Karpas-422 (cell line): ENCODE measurements at regions not wholly inside any gene's neighbourhood (a gene's known extent, or its start where the extent isn't known, plus 50 kb on each side); places are given as distances from the start of the nearest gene placed in this dataset.

ENCODE experiments used
- DNase-seq: peaks from one replicate; pipeline ENCODE4 v3.0.0-alpha.2; 2015
- H2AFZ ChIP-seq: fragments of 200-600 bp; sonication (generic); 2 replicates; pipeline ENCODE4 v1.6.1; 2014; ENCODE audit warnings: antibody characterized with exemption, low read length, mixed read lengths
- H3K27ac ChIP-seq: fragments of 200-600 bp; sonication (generic); 2 replicates; pipeline ENCODE4 v1.5.1; 2014; ENCODE audit warnings: mild to moderate bottlenecking, low read length, moderate library complexity
- H3K27me3 ChIP-seq: fragments of 200-600 bp; sonication (generic); 2 replicates; pipeline ENCODE4 v1.6.1; 2014; ENCODE audit warnings: low read length, mixed read lengths
- H3K36me3 ChIP-seq: fragments of 200-600 bp; sonication (generic); 2 replicates; pipeline ENCODE4 v1.6.1; 2014; ENCODE audit warnings: low read length, mixed read lengths; ENCODE audit not compliant: insufficient read depth
- H3K4me1 ChIP-seq: fragments of 200-600 bp; sonication (generic); 2 replicates; pipeline ENCODE4 v1.6.1; 2014; ENCODE audit warnings: mild to moderate bottlenecking, low read length, mixed read lengths
- H3K4me2 ChIP-seq: fragments of 200-600 bp; sonication (generic); 2 replicates; pipeline ENCODE4 v1.6.1; 2014; ENCODE audit warnings: low read length, low read depth, mild to moderate bottlenecking; ENCODE audit not compliant: poor library complexity, severe bottlenecking
- H3K4me3 ChIP-seq: fragments of 200-600 bp; sonication (generic); 2 replicates; pipeline ENCODE4 v1.5.1; 2014; ENCODE audit warnings: mild to moderate bottlenecking, antibody characterized with exemption, low read length, mixed read lengths
- H3K79me2 ChIP-seq: fragments of 200-600 bp; sonication (generic); 2 replicates; pipeline ENCODE4 v1.6.1; 2014; ENCODE audit warnings: mild to moderate bottlenecking, low read length, mixed read lengths
- H3K9ac ChIP-seq: fragments of 200-600 bp; sonication (generic); 2 replicates; pipeline ENCODE4 v1.6.0; 2014; ENCODE audit warnings: low read length
- H3K9me2 ChIP-seq: fragments of 200-600 bp; sonication (generic), shearing (Covaris generic); replicated peaks from 2 replicates; pipeline ENCODE4 v1.6.0; 2014; ENCODE audit warnings: mild to moderate bottlenecking, low read length, moderate library complexity; ENCODE audit not compliant: insufficient read depth
- H3K9me3 ChIP-seq: fragments of 300-700, 200-600 bp; sonication (generic); 2 replicates; pipeline ENCODE4 v1.6.1; 2014; ENCODE audit warnings: low read length, mixed read lengths
- H4K20me1 ChIP-seq: fragments of 200-600 bp; sonication (generic); 2 replicates; pipeline ENCODE4 v1.6.1; 2014; ENCODE audit warnings: mild to moderate bottlenecking, antibody characterized with exemption, low read length, low read depth; ENCODE audit not compliant: insufficient read depth

DNA sequence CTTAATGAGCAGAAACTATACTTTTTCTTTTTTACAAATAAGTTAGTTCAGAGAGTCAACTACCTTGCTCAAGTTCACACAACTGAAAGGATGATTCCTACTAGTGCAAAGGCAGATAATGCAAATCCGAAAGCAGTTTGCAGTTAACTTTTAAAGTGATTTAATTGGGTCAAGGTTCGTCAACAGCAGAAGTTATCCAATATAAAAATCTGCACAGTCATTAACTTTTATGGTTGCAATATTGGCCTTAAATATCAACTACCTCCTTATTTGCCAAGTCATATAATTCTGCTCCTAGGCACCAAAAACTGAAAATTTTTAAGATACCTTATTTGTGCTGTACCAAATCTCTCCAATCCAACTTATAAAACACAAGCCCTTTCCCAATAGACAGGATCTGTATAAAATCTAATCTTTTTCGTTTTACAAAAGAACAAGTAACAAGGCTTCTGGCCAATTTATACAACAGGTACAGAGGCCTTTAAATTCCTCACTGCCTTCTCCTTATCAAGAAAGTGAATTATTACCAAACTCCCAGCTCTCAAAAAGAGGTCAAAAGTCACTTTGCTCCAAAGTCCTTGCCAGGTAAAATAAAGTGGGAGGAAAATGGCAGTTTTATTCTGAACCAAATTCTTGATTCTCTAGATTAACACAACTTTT lies 416.6 kb upstream of the NECTIN3 start:
- Histone ChIP-seq H3K36me3 (no peaks in the 10 kb centered on the region), H3K4me3 (no peak overlapping the region), H3K9me2 (no peaks in the 10 kb centered on the region), H3K27me3 (no peaks in the 10 kb centered on the region), H3K4me2 (no peak overlapping the region), H3K9ac (no peak overlapping the region), H3K79me2 (no peaks in the 10 kb centered on the region), H4K20me1 (no peaks in the 10 kb centered on the region), H3K9me3 (peaks cover 13% of the 10 kb centered on the region), H3K27ac (no peak overlapping the region), H2AFZ (no peak overlapping the region), H3K4me1 (no peaks in the 10 kb centered on the region)
- DNase-seq = no peak

DNA sequence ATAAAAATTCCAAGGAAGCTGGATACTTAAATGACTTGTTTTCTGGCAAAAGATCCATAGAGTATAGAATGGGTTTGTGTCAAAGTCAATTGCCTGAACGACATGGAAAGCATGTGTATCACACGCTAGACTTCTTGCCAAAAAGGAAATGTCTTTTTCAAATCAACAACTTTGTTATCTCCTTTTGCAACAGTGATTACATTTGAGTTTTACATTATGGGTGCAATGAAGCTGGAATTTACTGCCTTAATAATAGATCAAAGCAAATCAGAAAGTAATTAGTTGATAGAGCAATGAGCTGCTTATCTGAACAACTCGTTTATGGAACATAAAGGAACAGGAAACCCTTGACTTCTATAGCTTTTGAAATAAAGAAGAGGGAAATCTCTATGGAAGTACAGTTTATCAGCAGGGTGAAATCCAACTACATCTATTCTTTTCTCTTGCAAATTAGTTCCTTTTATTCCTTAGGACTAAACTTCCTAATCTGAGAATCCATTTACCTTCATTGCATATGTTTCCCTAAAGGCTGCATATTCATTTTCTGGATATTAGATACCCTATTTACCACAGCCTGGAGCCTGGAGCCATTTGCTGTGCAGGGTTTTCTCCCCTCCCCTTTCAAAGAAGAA lies 415.1 kb upstream of the NECTIN3 start:
- no peaks in the 10 kb centered on the region for H3K79me2 ChIP-seq
- H3K9me2 ChIP-seq = no peaks in the 10 kb centered on the region
- no peak overlapping the region for H3K9ac ChIP-seq
- H3K4me1 ChIP-seq = no peaks in the 10 kb centered on the region
- H2AFZ ChIP-seq = no peak overlapping the region
- no peak overlapping the region for H3K27ac ChIP-seq
- no peak for DNase-seq
- H3K4me3 ChIP-seq = no peak overlapping the region
- H3K36me3 ChIP-seq = no peaks in the 10 kb centered on the region
- no peaks in the 10 kb centered on the region for H4K20me1 ChIP-seq
- H3K9me3 ChIP-seq = peaks cover 16% of the 10 kb centered on the region
- no peak overlapping the region for H3K4me2 ChIP-seq
- no peaks in the 10 kb centered on the region for H3K27me3 ChIP-seq

DNA sequence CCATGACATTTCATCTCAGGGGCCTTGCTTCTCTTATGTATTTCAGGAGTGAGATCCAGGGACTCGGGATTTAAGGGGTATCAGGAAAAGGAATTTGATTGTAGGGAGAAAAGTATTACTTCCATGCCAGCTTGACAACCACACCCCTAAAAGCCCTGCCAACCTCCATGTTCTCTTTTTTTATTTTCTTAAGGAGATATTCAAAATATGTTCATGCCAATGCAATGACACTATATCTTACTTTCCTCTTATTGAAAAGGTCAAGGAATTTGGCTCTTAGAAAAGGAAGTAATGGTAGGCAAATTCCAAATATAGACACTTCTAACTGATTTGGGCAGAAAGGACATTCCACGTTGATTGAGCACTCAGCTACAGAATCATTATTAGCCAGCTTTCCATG lies 407.5 kb upstream of the NECTIN3 start:
- H3K27me3 ChIP-seq = no peaks in the 10 kb centered on the region
- H3K9ac ChIP-seq = no peak overlapping the region
- H3K9me3 ChIP-seq = peaks cover 17% of the 10 kb centered on the region
- no peak overlapping the region for H3K4me2 ChIP-seq
- no peaks in the 10 kb centered on the region for H4K20me1 ChIP-seq
- no peaks in the 10 kb centered on the region for H3K9me2 ChIP-seq
- H2AFZ ChIP-seq = no peak overlapping the region
- no peak overlapping the region for H3K4me3 ChIP-seq
- no peaks in the 10 kb centered on the region for H3K79me2 ChIP-seq
- no peaks in the 10 kb centered on the region for H3K36me3 ChIP-seq
- no peak overlapping the region for H3K27ac ChIP-seq
- no peak for DNase-seq
- H3K4me1 ChIP-seq = no peaks in the 10 kb centered on the region

DNA sequence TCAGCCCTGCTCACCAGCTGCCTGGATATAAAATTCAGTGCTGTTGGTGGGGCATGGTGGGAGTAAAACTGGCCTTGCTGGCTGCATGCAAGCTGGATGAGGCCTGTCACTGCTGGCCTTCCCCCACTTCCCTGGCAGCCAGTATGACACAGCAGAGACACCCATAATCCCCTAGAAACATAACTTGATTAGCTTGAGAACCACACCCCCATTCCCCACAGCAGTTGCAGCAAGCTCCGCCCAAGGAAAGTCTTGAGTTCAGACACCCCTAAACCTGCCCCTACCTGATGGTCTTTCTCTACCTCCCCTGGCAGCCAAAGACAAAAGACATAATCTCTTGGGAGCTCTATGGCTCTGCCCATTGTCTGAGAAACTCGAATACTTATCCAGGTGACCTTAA lies 405.1 kb upstream of the NECTIN3 start:
- H4K20me1 ChIP-seq = no peaks in the 10 kb centered on the region
- H3K4me1 ChIP-seq = no peaks in the 10 kb centered on the region
- peaks cover 13% of the 10 kb centered on the region for H3K9me3 ChIP-seq
- no peak overlapping the region for H3K4me3 ChIP-seq
- H3K27me3 ChIP-seq = no peaks in the 10 kb centered on the region
- H3K4me2 ChIP-seq = no peak overlapping the region
- H3K9ac ChIP-seq = no peak overlapping the region
- DNase-seq = no peak
- H3K36me3 ChIP-seq = no peaks in the 10 kb centered on the region
- H3K27ac ChIP-seq = no peak overlapping the region
- no peaks in the 10 kb centered on the region for H3K9me2 ChIP-seq
- no peaks in the 10 kb centered on the region for H3K79me2 ChIP-seq
- H2AFZ ChIP-seq = no peak overlapping the region

DNA sequence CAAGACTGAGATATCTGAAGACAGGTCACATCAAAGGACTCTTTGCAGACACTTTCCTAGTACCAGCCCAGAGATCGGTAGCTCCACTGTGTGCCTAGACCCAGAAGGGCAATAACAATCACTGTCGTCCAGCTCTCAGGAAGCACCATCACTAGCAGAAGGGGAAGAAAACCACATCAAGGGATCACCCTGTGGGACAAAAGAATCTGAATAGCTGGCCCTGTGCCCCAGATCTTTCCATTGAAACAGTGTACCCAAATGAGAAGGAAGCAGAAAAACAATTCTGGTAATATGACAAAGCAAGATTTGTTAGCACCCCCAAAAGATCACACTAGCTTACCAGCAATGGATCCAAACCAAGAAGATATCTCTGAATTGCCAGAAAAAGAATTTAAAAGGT lies 404.4 kb upstream of the NECTIN3 start:
- DNase-seq = no peak
- H3K79me2 ChIP-seq = no peaks in the 10 kb centered on the region
- H3K9me3 ChIP-seq = peaks cover 13% of the 10 kb centered on the region
- H3K9ac ChIP-seq = no peak overlapping the region
- no peaks in the 10 kb centered on the region for H4K20me1 ChIP-seq
- H3K4me1 ChIP-seq = no peaks in the 10 kb centered on the region
- H3K9me2 ChIP-seq = no peaks in the 10 kb centered on the region
- no peak overlapping the region for H3K4me2 ChIP-seq
- H3K36me3 ChIP-seq = no peaks in the 10 kb centered on the region
- no peak overlapping the region for H2AFZ ChIP-seq
- H3K4me3 ChIP-seq = no peak overlapping the region
- H3K27ac ChIP-seq = no peak overlapping the region
- no peaks in the 10 kb centered on the region for H3K27me3 ChIP-seq

DNA sequence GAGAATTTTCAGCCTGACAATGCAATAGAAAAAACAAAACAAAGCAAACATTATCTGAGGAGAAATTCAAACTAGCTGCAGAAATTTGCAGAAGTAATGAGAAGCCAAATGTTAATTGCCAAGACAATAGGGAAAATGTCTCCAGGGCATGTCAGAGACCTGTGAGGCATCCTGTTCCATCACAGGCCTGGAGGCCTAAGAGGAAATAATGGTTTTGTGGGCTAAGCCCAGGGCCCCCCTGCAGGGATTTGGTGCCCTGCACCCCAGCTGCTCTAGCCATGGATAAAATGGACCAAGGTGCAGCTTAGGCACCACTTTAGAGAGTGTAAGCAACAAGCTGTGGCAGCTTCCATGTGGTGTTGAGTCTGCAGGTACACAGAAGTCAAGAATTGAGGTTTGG lies 401.2 kb upstream of the NECTIN3 start:
- Histone ChIP-seq H2AFZ (no peak overlapping the region), H3K9me2 (no peaks in the 10 kb centered on the region), H4K20me1 (no peaks in the 10 kb centered on the region), H3K79me2 (no peaks in the 10 kb centered on the region), H3K27me3 (no peaks in the 10 kb centered on the region), H3K9ac (no peak overlapping the region), H3K9me3 (peaks cover 4% of the 10 kb centered on the region), H3K36me3 (no peaks in the 10 kb centered on the region), H3K4me3 (no peak overlapping the region), H3K4me1 (no peaks in the 10 kb centered on the region), H3K27ac (no peak overlapping the region), H3K4me2 (no peak overlapping the region)
- DNase-seq = no peak

DNA sequence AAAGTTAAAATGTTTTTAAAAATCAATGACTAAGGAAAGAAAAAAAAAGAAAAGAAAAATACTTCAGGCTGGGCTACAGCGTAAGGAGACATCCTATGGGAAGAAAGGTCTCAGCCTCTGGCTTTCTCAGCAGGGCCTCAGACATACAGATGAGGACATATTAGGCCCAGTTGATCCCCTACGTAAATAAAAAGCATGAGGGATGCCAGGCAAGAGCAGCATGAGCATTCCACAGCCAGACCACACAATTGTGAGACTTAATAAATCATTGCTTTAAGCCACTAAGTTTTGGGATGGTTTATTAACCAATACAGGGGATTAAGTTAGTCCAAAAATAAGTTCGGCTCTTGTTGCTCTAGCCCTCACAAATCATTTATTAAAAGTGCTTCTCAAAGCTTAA lies 394.1 kb upstream of the NECTIN3 start:
- H4K20me1 ChIP-seq = no peaks in the 10 kb centered on the region
- H3K27me3 ChIP-seq = no peaks in the 10 kb centered on the region
- no peak overlapping the region for H3K4me2 ChIP-seq
- H3K9me2 ChIP-seq = no peaks in the 10 kb centered on the region
- no peaks in the 10 kb centered on the region for H3K4me1 ChIP-seq
- H3K27ac ChIP-seq = no peak overlapping the region
- no peaks in the 10 kb centered on the region for H3K79me2 ChIP-seq
- no peak overlapping the region for H3K4me3 ChIP-seq
- H3K36me3 ChIP-seq = no peaks in the 10 kb centered on the region
- no peak for DNase-seq
- no peaks in the 10 kb centered on the region; the same call in 1 of the 2 replicates for H3K9me3 ChIP-seq
- no peak overlapping the region for H2AFZ ChIP-seq
- H3K9ac ChIP-seq = no peak overlapping the region

DNA sequence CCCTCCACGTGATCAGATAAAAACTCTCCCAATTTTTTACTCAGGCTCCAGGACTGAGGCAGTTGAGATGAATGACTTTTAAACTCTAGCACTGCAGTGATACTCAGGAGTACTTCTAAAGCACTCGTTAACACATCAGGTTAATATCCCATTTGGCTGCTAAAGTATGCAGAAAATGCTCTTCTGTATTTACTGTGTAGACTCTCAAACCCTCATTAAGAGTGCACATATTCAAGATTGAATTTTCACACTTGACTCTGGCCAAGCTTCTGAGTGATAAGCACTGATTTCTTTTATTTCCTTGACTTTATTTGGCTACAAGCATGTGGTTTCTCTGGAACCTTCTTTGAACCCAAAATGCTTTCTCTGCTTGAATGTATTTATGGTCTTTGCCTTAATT lies 392.3 kb upstream of the NECTIN3 start:
- H3K9me2 ChIP-seq = no peaks in the 10 kb centered on the region
- H4K20me1 ChIP-seq = no peaks in the 10 kb centered on the region
- H3K9ac ChIP-seq = no peak overlapping the region
- no peak overlapping the region for H2AFZ ChIP-seq
- peaks cover 3% of the 10 kb centered on the region; the same call in 1 of the 2 replicates for H3K9me3 ChIP-seq
- no peak overlapping the region for H3K27ac ChIP-seq
- no peaks in the 10 kb centered on the region for H3K36me3 ChIP-seq
- no peak overlapping the region for H3K4me3 ChIP-seq
- no peaks in the 10 kb centered on the region for H3K27me3 ChIP-seq
- no peak for DNase-seq
- H3K4me2 ChIP-seq = no peak overlapping the region
- H3K4me1 ChIP-seq = no peaks in the 10 kb centered on the region
- H3K79me2 ChIP-seq = no peaks in the 10 kb centered on the region
